Uterus (tissue), 3 donors: ENCODE measurements at regions not wholly inside any gene's neighbourhood (a gene's known extent, or its start where the extent isn't known, plus 50 kb on each side); places are given as distances from the start of the nearest gene placed in this dataset.

Source experiments
- DNase-seq, 2 donors: peaks; one replicate each; pipeline ENCODE4 v3.0.0-alpha.2; 2019 to 2020
- H3K27ac ChIP-seq, 2 donors: fragments of 200-600 bp; sonication (generic); 1 replicate in 1 of 2; 2 replicates in 1 of 2; pipeline ENCODE4 v1.5.1; 2016 to 2018
- H3K27me3 ChIP-seq, 2 donors: fragments of 200-600 bp; sonication (generic); one replicate each; pipeline ENCODE4 v1.5.1; 2018 to 2019; ENCODE audit warnings: control low read depth in 1 of 2
- H3K36me3 ChIP-seq, 2 donors: fragments of 200-600 bp; sonication (generic); one replicate each; pipeline ENCODE4 v1.5.1; 2019; ENCODE audit warnings: control low read depth in 1 of 2
- H3K4me1 ChIP-seq, 2 donors: fragments of 200-600 bp; sonication (generic); one replicate each; pipeline ENCODE4 v1.5.1; 2018 to 2019; ENCODE audit warnings: control low read depth in 1 of 2
- H3K4me3 ChIP-seq, 2 donors: fragments of 200-600 bp; sonication (generic); 1 replicate in 1 of 2; 2 replicates in 1 of 2; pipeline ENCODE4 v1.5.1; 2018 to 2019; ENCODE audit warnings: mild to moderate bottlenecking in 1 of 2
- H3K9me3 ChIP-seq, 2 donors: fragments of 200-600 bp; sonication (generic); one replicate each; pipeline ENCODE4 v1.5.1; 2019; ENCODE audit warnings: control low read depth in 1 of 2
- CTCF ChIP-seq, 4 experiments: fragments of 200-600 bp in 2 of 4; fragments of 450-650 bp in 2 of 4; sonication (generic) in 2 of 4; IDR thresholded peaks; one replicate each; pipeline ENCODE4 v1.5.1; 2016 to 2019; ENCODE audit warnings: antibody characterized with exemption in 4 of 4, mild to moderate bottlenecking in 2 of 4, moderate library complexity in 1 of 4
- POLR2A ChIP-seq, 2 donors: fragments of 450-650 bp; IDR thresholded peaks; one replicate each; pipeline ENCODE4 v1.6.1; 2016; ENCODE audit warnings: antibody characterized with exemption in 2 of 2, mild to moderate bottlenecking in 1 of 2, moderate library complexity in 1 of 2
- intact Hi-C: fragments of 100-400 bp; cut with DNase I; formaldehyde crosslinking; loops from one replicate; pipeline ENCODE4 v1.15.1; 2023; ENCODE audit warnings: low total_unique reads
- donor health status: DM: yes; HTN: yes; CAD: no.

GRCh38 chr10:120262857-120263547 is 194.0 kb upstream of the PLPP4 start:
- no peak overlapping the region for H3K27ac ChIP-seq
- intact Hi-C loops, result no loop called here
- no peak for DNase-seq

GRCh38 chr10:120266022-120266421 is 191.0 kb upstream of the PLPP4 start:
- Histone ChIP-seq H3K36me3 (no peaks in the 10 kb centered on the region), H3K27ac (no peak overlapping the region), H3K27me3 (no peaks in the 10 kb centered on the region), H3K9me3 (no peaks in the 10 kb centered on the region), H3K4me1 (no peaks in the 10 kb centered on the region), H3K4me3 (no peak overlapping the region)
- TF ChIP-seq CTCF (IDR thresholded peaks at IDR 0.05), result no peak
- intact Hi-C loops, result no loop called here
- DNase-seq, result no peak

More at GRCh38 chr10:120262857-120263547, 194.0 kb upstream of the PLPP4 start:
- Histone ChIP-seq H3K27me3 (no peaks in the 10 kb centered on the region), H3K36me3 (no peaks in the 10 kb centered on the region), H3K4me3 (no peak overlapping the region), H3K9me3 (no peaks in the 10 kb centered on the region), H3K4me1 (no peaks in the 10 kb centered on the region)
- TF ChIP-seq POLR2A (IDR thresholded peaks at IDR 0.05) (no peak), CTCF (IDR thresholded peaks at IDR 0.05) (no peak)

- Histone ChIP-seq H3K36me3 (no peaks in the 10 kb centered on the region), H3K4me1 (no peaks in the 10 kb centered on the region), H3K4me3 (no peak overlapping the region), H3K27ac (no peak overlapping the region), H3K9me3 (no peaks in the 10 kb centered on the region), H3K27me3 (no peaks in the 10 kb centered on the region)
- no peak for DNase-seq
- intact Hi-C loops, result no loop called here
- TF ChIP-seq POLR2A (IDR thresholded peaks at IDR 0.05) (no peak), CTCF (IDR thresholded peaks at IDR 0.05) (no peak)
Measured at GRCh38 chr10:120270906-120271305, 186.1 kb upstream of the PLPP4 start.

- Histone ChIP-seq H3K36me3 (no peaks in the 10 kb centered on the region), H3K4me1 (no peaks in the 10 kb centered on the region), H3K27ac (no peak overlapping the region), H3K9me3 (no peaks in the 10 kb centered on the region), H3K27me3 (no peaks in the 10 kb centered on the region), H3K4me3 (no peak overlapping the region)
- intact Hi-C loops, result no loop called here
- TF ChIP-seq POLR2A (IDR thresholded peaks at IDR 0.05) (no peak), CTCF (IDR thresholded peaks at IDR 0.05) (no peak)
- DNase-seq, result no peak
Measured at GRCh38 chr10:120271696-120272095, 185.3 kb upstream of the PLPP4 start.

GRCh38 chr10:120272350-120272749 is 184.7 kb upstream of the PLPP4 start:
- H3K27me3 ChIP-seq, result no peaks in the 10 kb centered on the region

More at GRCh38 chr10:120272350-120272749, 184.7 kb upstream of the PLPP4 start:
- DNase-seq, result no peak
- Histone ChIP-seq H3K36me3 (no peaks in the 10 kb centered on the region), H3K4me3 (no peak overlapping the region), H3K9me3 (no peaks in the 10 kb centered on the region), H3K4me1 (no peaks in the 10 kb centered on the region), H3K27ac (no peak overlapping the region)
- TF ChIP-seq POLR2A (IDR thresholded peaks at IDR 0.05), result no peak
- TF ChIP-seq CTCF (IDR thresholded peaks at IDR 0.05), result no peak
- intact Hi-C loops, result no loop called here
